GM12875 (cell line): ENCODE measurements at regions not wholly inside any gene's neighbourhood (a gene's known extent, or its start where the extent isn't known, plus 50 kb on each side); places are given as distances from the start of the nearest gene placed in this dataset.

Experiments
- H3K4me3 ChIP-seq: one replicate; pipeline ENCODE4 v1.5.1; 2011; ENCODE audit warnings: low read depth, low read length, control low read depth
- TF ChIP-seq, protein P1 (sequence below): IDR thresholded peaks from 2 replicates; pipeline ENCODE4 v1.5.1; 2011; ENCODE audit warnings: low read depth, mild to moderate bottlenecking, control low read depth, inconsistent platforms, low read length, moderate library complexity, borderline replicate concordance; ENCODE audit not compliant: insufficient read depth

DNA sequence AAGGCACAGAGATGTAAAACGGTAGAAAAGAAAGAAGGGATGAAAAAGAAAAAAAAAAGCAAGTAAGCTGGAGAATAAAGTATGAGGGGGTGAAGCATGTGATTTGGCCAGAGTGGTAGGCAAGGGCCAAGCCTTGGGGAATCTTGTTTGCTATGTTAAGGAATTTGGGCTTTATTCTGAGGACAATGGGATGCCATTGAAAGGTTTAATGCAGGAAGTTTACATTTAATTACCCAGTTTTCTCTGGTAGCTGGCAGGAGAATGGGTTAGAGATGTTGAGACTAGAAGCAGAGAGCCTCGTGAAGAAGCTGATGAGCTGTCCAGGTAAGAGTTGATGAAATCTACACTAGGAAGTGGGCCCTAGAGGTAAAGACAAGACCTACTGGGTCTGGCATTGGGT is 455.9 kb downstream of the PDCD6IP start:
- H3K4me3 ChIP-seq = no peak overlapping the region
- TF ChIP-seq, protein P1, sequence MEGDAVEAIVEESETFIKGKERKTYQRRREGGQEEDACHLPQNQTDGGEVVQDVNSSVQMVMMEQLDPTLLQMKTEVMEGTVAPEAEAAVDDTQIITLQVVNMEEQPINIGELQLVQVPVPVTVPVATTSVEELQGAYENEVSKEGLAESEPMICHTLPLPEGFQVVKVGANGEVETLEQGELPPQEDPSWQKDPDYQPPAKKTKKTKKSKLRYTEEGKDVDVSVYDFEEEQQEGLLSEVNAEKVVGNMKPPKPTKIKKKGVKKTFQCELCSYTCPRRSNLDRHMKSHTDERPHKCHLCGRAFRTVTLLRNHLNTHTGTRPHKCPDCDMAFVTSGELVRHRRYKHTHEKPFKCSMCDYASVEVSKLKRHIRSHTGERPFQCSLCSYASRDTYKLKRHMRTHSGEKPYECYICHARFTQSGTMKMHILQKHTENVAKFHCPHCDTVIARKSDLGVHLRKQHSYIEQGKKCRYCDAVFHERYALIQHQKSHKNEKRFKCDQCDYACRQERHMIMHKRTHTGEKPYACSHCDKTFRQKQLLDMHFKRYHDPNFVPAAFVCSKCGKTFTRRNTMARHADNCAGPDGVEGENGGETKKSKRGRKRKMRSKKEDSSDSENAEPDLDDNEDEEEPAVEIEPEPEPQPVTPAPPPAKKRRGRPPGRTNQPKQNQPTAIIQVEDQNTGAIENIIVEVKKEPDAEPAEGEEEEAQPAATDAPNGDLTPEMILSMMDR = no peak

DNA sequence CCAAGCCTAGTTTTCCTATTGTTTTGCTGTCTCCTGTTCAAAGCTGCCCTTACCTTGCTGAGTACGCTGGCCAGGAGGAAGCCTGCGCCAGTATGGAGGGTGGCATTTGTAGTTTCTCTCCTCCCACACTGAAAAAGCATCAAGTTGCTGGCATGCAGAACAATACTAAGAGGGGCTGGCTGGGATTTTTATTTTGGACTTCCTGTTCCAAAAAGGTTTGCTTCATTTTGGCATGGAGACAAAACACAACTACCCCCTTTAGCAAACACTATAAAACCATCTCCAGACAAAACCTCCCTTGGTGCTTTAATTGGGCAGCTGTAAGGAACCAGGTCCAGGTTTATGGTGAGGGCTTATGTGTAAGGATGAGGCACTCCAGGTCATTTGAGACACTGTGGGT is 457.6 kb downstream of the PDCD6IP start:
- TF ChIP-seq, protein P1 = no peak
- no peak overlapping the region for H3K4me3 ChIP-seq

DNA sequence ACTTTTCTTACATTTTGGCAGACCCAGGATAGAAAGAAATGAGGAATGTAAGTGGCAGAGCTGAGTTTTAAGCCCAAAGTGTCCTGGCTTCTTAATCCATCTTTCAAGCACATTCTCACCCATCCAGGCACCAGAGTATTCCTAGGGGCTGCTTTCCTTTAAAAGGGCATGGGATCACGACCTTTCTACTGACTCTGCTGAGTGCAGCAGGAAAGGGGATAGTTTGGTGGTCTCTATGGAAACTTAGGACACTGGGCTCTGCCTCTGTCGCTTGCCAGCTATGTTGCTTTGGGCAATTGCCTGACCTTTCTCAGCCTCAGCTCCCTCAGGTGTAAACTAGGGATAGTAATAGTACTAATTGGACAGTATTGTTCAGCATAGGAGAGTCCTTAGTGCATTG is 458.4 kb downstream of the PDCD6IP start:
- H3K4me3 ChIP-seq = no peak overlapping the region
- TF ChIP-seq, protein P1 = no peak

DNA sequence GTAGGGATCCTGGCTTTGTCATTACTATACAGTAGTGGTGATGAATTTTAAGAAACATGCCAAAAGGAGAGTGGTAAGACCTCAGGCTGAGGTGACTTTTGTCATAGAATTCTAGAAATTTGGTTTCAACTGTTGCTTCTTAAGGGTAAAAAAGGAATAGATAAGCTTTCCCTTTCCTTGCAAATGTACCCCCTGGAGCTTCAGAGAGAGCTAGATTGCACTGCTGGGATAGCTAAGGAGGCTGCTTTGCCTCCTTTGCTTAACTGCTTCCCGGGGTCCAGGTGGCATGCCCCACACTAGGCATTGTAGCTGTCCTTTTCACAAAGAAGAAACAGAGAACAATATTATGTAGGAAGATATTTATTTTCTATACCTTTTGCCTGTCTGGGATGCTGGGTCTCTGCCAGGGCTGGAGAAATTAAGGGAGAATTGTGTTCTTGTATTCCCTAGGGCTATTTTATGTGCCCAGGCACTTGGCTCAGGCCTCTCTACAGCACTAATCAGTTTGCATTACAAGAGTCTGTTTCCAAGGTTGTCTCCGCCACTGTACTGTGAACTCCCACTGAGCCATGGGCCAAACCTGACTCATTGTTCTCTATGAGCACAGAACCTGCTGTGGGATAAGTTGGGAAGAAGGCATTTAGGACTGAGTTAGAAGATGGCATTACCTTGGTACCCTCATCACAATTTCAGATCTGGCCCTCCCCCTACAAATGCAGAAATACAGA is 460.0 kb downstream of the PDCD6IP start:
- TF ChIP-seq, protein P1 = no peak
- H3K4me3 ChIP-seq = no peak overlapping the region

DNA sequence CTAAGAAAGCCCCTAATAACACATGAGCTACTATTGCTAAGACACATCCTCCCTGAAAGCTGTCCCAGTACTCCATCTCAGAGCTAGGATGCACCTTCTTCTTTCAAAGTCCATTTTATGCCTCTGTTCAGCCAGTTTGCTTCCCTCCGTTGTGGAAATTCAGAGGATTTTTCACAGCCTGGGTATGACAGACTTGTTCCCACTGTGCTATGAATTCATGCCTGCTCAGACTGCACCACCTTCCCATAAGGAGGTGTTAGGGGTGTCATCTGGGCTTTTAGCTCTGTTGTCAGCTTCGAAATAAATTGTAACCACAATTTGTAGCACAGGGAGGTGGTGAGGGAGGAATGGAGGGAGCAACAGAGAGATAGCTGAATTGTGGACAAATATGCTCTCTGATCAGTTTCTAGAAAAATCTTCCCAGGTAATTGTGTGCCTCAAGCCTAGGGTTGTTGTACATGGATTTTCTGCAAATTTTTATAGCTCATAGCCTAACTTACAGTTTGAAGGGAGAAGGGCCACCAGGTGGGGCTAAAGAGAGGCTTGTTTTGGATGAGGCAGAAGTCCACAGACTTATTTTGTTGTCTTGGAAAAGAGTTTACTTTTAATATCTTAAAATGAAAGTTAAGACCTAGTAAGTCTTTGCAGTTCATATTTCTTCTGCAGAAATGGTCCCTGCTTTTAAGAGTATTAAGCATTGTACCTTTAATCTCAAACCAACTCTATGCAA is 462.0 kb downstream of the PDCD6IP start:
- TF ChIP-seq, protein P1 = peak; percentile 48; the same call in 1 of the 2 replicates
- H3K4me3 ChIP-seq = no peak overlapping the region

DNA sequence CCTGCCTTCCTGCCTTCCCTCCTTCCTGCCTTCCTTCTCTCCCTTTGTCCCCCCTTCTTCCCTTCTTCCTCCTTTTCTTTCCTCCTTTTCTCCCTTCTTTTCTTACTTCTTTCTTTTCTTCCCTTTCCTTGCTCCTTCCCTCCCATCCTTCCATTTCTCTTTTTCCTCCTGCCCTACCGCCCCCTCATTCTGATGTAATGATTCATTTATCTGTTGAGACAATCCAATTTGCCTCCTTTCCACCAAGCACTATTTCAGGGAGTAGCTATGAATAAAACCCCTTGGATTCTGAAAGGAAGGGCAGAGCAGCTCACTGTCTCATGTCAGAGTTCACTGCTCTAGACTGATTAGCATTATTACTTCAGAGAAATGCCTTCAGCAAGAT is 462.6 kb downstream of the PDCD6IP start:
- TF ChIP-seq, protein P1 = no peak
- no peak overlapping the region for H3K4me3 ChIP-seq
